ENCODE measurements at regions not wholly inside any gene's neighbourhood (a gene's known extent, or its start where the extent isn't known, plus 50 kb on each side); places are given as distances from the start of the nearest gene placed in this dataset.
"Not testable (repeated sequence)": the region's sequence is repeated elsewhere in the genome, so short reads cannot be mapped to it uniquely, and the experiment has no call there.

DNA sequence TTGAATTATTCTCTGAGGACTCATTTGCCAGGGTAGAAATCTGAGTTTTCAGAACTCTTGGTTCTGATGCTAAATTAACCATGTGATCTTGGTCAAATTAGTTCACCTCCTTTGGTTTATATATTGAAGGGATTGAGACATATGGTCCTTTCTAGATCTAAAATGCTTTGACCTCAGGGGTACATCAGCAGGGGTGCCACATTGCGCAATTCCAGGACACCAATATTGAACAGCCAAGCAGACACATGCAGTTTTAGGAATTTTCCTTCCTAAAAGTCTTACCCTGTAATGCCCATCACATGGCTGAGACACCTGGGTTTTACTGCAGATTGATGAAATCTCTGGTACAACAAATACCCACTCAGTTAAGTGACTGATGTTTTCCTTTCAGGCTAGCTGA is 254.4 kb upstream of the NCAM1 start:
- no peak for DNase-seq (ENCODE audit: low read depth)

DNA sequence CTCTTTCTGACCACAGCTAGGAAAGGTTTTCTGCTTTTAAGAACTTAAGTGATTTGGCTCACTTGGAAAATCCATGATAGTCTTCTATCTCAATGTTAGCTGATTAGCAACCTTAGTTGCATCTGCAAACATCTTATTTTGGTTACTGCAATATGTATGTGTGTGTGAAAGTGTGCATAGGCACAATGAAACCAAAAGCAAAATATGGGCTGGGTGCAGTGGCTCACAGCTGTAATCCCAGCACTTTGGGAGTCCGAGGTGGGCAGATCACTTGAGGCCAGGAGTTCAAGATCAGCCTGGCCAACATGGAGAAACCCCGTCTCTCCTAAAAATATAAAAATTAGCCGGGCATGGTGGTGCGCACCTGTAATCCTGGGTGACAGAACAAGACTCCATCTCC is 246.9 kb upstream of the NCAM1 start:
- not testable (repeated sequence) for DNase-seq (ENCODE audit: low read depth)

DNA sequence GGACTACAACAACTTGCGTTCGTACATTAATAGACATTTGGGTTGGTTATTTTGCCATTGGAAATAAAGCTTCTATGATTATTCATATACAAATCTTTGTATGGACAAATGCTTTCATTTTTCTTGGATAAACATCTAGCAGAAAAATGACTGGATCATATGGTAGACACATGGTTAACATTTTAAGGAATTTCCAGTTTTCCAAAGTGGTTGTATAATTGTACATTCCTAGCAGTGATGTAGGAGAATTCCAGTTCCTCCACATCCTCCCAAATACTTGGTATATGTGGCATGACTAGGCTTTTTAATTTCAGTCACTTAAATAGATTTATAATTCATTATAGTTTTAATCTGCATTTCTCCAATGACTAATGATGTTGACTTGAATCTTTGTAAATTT is 246.2 kb upstream of the NCAM1 start:
- no peak for DNase-seq (ENCODE audit: low read depth)

DNA sequence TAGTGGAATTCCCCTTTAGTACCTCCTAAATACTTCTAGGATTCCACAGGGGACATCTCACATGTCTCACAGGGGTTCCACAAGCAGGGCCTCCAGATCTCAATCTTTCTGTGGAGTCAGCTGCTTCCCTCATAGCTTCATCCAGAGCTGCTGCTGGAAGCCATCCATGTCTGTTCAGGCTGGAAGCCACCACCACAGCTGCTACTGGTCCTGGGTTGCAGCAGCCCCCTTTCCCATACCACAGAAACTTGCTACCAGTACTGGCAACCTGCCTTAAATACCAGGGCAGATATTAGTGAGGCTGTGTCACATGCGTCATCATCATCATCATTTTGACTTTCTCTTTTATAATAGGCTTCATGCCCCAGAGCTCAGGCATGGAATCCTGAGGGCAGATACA is 242.7 kb upstream of the NCAM1 start:
- DNase-seq (ENCODE audit: low read depth), result no peak

DNA sequence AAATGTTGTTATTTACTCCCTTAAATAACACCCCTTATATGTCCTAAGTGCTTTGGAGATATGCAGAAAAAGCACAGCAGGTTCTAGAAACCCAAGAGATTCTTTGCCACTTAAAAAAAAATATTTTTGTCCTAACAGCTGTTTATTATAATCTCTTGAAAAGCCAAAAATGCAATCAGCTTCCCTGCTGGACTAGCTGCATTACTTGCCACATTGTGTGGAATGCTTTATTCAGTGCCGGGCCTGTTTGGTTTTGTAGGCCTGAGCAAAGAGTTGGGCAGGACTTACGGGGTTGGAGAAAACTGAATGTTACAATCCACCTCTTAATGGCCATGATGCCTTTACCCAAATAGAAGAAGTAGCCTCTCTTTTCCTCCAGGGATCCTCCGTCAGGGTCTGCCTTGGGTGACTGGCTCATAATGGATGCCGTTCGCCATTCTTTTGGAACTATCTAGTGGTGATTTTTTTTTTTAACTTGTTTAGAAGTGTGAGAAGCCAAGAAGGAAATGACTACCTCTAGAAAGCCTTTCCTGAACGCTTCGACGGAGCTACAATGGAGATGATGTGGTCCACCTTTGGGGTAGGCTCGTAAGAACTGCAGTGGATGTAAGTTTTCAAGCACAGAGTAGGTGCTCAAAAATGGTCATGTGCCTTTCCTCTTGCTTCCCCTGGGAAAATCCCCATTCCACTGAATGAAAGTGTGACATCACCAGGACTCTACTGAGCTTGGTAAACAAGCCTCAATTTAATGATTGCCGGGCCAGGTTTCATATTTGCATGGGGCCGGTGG is 241.3 kb upstream of the NCAM1 start:
- DNase-seq (ENCODE audit: low read depth), result no peak

DNA sequence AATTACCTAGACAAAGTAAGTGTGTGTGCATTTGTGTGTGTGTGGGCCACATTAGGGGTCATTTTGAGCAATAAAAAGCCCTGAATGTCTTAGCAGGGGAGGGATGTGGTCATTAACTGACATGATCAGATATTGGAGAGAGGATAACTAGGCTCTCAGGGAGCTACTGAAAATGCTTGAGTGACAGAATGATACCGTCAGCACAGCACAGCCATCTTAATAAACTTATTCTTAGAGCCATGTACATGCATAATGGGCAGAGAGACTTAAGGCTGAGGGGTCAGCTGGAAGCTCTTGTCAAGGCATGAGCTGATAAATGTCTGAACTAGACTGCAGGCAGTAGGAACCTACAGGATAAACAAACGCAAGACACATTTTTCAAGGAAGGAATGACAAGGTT is 239.1 kb upstream of the NCAM1 start:
- DNase-seq (ENCODE audit: low read depth), result no peak

DNA sequence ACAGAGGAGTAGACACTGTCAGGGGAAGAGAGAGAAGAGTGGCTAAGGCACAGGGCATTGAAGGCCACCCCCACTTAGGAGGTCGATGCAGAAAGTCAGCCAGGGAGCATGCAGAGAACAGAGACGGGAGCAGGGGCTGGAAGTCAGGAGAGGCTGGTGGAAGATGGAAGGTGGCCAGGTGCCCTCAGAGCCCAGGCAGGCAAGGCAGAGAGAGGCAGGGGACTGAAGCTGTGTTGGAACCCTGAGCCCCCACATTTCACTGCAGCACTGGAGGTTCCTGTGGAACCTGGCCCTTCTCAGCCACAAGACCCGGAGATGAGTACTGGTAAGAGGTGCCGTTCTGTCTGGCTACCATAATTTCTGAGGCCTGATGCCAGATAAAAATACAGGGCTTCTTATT is 238.3 kb upstream of the NCAM1 start:
- DNase-seq (ENCODE audit: low read depth), result no peak

DNA sequence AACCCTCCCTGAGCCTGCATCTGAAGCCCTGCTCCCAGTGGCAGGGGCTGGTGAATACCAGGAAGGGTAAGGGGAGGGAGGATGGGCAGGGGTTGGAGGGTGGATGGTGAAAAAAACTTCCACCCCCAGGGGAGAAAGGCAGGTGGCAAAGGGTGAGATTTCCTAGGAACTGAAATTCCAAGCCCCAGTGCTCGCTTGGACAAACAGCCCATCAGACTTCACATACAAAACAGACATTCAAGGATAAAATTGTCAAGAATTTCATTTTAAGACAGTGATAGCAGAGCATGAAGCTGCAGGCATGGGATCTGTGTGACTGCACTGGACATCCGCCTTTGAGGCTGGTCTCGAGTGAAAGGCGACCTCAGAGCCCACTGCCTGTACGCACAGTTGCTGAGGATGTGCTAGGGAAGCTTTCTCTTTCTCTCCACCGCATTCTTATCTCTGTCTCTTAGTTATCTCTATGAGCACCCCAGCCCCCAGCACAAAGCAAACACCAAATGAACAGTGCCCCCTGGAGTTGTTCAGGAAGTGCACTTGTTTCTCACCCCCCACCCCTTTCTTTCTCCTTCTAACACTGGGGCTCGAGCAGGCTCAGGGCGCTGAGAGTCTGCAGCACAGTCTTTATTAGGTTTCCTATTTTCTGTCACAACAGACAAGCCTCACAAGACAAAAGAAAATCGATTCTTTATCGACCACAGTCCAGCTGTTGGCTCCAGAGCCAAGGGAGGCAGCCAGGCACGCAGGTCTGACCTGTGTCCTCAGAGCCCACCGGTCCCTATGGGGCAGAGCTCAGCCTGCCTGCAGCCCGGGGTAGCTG is 237.3 kb upstream of the NCAM1 start:
- DNase-seq (ENCODE audit: low read depth), result no peak

DNA sequence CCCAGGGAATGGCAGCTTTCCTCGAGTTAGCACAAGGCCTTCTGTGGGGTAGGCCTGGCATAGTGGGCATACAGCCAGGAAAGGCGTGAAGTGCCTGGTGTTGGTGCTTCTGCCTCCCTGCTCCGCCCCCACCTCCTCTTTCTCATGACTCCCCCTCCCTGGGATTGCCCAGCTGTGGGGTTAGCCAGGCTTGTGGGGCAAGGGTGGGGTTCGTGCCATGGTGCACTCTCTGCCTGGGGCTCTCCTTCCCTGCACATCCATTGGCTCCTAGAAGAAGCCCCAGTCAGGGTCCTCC is 236.8 kb upstream of the NCAM1 start:
- DNase-seq (ENCODE audit: low read depth), result no peak

DNA sequence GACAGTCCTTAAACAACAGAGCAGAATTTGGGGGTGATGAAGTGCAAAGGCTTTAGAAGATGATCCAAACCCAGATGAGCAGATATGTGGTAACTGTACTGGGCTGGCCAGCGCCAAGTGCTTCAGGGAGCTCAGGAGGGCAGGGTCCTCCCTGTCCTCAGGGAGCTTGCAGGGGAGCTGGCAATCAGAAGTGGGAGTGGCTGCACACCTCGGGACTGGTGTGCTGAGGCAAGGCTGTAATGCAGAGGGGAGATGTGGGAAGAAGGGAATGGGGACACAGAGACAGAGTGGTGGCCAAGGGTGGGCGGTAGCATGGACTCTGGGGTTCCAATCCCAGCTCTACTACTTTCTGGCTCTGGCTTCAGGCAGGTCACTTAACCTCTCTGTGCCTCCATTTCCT is 235.6 kb upstream of the NCAM1 start:
- DNase-seq (ENCODE audit: low read depth), result no peak

DNA sequence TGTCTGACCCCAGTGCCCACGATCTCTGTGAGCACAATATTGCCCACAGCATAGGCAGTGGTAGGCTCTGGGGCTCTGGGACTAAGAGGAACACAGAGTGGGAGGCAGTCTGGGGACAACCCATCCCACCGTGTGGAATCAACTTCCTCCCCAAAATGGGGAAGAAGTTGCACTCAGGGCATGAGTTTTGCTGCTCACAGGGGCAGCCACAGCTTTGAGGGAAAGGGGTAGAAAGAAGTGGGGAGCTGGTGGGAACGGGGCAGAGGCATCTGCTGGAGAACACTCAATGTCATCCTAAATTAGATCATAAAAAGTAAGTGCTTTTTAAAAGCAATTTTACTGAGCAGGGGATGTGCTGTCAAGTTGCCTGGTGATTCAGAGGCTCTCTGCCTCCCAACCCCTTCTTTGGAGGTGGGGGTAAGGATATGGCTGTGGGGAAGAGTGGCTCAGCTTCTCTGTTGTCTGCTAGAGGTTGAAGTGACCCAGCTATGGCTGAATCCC is 233.8 kb upstream of the NCAM1 start:
- DNase-seq (ENCODE audit: low read depth), result no peak

DNA sequence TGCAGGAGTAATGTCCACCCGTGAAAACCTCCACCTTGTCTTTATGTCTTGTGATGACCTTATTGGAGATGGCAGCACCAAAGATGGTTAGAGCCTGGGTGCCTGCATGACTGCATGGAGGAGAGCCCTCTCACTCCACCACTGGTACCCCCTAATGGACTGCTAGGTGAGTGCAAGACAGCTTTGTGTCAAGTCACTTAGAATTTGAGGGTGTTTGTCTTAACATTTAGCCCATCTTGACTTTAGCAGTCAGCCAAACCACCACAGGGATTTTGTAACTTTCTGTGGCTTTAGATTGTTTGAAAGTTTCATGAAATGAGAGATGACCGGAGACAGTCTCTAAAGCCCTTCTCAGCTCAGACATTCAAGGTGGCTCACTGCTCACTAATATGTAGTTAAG is 232.9 kb upstream of the NCAM1 start:
- no peak for DNase-seq (ENCODE audit: low read depth)

DNA sequence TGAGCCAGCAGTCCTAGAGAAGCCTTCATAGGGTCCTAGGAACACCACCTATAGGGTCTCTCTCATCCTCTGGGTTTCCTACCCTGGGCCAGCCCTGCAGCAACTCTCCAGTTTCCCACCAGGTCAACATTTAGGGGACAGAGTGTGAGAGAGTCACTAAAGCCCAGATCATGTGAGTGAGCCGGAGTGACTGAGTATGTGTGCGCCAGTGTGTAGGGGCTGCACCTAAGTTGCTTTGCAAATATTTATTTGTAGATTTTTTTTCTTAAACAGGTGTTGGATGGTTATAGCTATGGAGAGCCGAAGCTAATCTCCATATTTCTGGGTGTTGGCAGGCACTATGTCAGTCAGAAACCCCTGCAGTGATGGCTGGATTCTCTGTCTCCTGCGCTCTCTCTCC is 232.5 kb upstream of the NCAM1 start:
- DNase-seq (ENCODE audit: low read depth), result no peak

DNA sequence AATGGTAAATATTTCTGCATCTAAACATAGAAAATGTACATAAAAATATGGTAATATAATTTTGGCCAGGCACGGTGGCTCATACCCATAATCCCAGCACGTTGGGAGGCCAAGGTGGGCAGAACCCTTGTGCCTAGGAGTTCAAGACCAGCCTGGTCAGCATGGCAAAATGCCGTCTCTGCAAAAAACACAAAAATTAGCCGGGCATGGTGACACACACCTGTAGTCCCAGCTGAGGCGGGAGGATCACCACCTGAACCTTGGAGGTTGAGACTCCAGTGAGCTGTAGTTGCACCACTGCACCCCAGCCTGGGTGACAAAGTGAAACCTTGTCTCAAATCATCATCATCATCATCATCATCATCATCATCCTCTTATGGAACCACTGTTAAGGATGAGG is 230.6 kb upstream of the NCAM1 start:
- no peak for DNase-seq (ENCODE audit: low read depth)

DNA sequence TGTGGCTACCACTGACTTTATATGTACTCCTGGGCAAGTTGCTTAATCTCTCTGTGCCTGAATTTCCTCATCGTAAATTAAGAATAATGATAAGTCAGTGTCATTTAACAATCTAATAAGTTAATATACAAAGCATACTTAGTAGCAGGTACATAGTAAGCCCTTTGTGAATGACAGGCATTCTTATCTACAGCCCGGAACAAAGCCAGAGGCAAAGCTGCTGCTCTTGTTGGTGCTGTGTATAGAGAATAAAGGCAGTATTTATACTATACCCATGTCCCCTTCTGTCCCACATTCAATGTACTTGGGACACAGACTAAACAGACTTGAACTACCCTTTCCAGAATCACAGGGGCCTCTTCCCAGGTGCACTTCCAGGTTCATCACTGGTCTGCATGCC is 229.7 kb upstream of the NCAM1 start:
- DNase-seq (ENCODE audit: low read depth), result no peak

DNA sequence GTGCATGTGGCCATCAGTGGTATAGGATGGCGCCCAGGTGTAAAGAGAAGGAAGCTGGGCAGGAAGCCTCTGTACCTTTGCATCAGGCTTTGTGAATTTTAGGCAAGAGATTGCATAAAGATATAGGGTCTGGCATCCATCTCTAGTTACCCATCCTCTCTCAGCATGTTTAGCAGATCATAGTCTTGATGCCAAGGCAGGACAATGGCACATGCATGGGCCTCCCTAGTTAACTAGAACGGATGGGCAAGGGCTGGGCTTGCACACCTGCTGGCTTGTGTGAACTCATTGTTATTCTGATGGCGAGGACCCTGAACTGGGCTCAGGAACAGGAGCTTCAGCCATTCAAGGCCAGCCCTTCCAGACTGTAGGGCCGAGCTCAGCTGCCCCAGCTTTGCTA is 229.2 kb upstream of the NCAM1 start:
- DNase-seq (ENCODE audit: low read depth), result no peak

DNA sequence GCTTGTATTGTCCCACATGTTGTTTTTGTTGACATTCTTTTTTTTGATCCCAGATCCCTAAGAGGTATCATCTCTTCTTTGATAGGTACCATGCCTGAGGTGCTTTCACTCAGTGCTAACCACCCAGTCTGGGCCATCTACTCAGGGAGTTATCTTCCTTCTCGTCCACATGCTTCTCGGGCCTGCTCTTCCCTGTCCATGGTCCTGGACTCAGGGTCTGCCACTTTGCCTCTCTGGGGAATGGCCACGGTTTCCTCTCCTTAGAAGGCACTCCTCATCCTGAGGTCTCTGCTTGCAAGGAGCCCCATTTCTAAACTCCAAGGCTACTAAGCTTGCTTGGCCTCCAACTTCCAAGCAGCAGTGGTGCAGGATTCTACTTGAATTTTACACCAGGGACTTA is 227.0 kb upstream of the NCAM1 start:
- DNase-seq (ENCODE audit: low read depth), result no peak

DNA sequence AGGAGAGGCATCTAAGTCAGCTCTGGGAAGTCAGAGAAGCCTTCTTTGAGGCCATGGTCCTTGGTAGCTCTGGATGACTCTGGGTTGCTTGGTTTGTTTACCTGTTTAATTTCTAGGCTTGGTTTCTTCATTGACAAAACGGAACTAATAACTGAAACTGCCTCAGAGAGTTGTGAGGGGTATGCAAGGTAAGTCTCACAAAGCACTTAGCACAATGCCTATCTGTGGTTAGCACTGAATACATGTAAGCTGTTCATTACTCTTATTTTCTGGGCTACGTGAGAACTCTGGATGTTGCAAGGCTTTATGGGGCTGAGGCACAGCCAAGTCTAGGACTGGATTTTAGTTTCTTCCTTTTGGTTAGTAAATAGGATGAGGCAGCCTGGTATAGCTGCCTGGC is 225.8 kb upstream of the NCAM1 start:
- DNase-seq (ENCODE audit: low read depth), result no peak

DNA sequence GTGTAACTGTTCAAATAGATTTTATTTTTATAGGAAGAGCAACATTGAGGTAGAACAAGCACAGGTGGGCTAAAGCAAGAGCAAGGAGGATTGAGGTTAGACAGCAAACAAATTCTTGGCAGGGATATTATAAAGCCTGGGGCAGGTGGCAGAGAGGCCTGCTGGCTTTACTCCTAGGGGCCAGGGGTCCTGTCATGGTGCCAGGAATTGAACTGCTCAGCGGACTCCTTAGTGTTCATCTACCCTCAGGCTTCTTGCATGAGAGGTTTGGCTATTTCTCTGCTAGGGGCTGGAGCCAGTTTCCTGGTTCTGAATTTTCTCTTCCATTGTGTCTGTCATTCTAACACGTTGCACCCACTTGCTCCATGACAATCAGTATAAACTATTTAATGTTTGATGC is 217.2 kb upstream of the NCAM1 start:
- no peak for DNase-seq (ENCODE audit: low read depth)

DNA sequence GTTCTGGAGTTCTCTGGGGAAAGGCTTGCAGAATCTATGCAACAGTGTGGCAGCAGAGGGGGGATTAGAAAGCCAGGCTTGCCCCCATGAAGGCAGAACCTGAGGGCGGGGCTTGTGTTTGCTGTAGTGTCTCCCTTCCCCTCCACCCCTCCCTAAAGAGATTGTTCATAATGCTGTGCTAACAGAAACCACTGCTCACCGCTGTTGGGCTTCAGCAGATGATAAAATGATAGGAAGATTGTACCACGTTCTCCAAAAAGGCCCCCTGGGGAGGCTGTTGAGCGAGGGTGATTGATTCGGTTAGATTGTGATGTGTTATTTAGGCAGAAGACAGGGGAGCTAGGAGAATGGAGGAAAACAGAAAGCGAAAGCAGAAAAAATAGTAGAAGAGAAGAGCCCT is 215.2 kb upstream of the NCAM1 start:
- DNase-seq (ENCODE audit: low read depth), result no peak

DNA sequence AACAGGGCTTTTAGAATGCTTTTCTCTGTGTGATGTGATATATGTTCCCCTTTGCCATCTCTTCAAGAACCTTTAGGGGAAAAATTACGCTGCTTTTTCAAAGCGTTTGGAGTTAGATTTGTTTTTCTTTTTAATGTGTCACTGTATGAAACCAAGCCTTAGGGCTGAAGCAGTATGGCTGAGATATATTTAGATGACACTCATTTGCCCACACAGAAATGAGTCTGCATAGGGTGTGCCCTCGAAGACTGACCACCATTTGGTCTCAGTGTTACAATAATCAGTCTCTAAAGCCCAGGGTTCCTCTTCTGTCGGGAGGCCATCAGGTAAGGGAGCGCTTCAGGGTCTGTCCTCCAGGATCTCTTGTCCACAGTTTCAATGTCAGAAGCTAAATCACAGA is 213.0 kb upstream of the NCAM1 start:
- DNase-seq (ENCODE audit: low read depth), result no peak

DNA sequence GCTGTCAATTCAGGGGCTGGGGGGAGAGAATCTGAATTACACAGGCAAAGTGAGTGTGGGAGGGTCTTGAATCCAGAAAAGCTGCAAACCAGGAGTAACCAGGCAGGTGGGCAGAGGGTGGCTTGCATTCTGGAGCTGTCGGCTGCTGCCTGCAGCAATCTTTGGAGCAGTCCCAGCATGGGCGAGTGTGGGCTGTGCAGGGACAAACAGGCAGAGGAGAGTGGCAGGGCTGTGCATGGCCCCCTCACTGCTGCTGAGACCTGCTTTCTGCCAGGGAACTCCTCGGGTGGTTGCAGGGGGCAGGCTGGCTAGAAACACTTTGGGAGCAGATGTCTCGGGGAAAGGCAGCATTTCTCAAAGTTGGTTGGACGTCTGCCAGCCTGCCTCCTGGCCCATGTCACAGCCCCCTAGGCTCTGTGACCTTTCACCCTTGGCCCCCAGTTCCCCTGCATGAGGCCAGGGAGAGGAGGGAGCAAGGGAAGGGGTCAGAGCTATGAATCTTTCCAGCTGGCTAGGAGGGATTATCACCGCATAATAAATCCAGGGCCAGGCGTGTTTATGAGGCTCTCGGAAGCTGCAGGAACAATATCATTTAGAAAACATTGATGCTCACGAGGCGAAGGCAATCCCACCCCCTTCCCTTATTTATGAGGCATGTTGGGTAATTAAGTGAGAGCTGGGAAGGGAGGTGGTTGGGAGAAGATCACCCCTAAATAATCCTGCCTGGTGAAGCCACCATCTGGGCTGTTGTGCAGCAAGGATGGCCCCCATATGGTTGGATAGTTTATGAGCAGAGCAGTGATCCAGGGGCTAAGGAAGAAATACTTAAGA is 212.3 kb upstream of the NCAM1 start:
- DNase-seq (ENCODE audit: low read depth), result no peak

DNA sequence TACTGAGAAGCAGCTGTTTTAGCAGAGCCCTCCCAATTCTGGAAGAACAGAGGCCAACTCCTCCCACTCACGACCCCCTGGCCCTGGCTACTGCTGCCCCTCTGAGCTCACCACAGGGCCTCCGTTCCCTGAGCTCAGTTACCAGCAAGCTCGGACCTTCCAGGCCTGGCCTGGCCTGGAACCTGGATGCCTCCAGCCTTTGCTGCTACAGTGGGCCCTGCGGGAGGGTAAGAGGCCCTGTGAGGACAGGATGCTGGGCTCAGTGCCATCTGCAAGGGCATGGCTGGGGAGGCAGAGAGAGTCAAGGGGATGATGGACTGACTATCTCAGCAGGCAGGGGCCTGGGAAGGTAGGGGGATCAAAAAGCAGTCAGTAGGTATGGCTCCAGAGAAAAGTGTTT is 209.9 kb upstream of the NCAM1 start:
- DNase-seq (ENCODE audit: low read depth), result no peak

Data from stimulated activated CD4-positive, alpha-beta T cell treated with anti-CD3 and anti-CD28 coated beads, Interleukin-2, amount 100 ng/mL, for 4 hours (primary cell).